Left lung (tissue), 4 donors: ENCODE measurements at regions not wholly inside any gene's neighbourhood (a gene's known extent, or its start where the extent isn't known, plus 50 kb on each side); places are given as distances from the start of the nearest gene placed in this dataset.

ENCODE experiments used
- ATAC-seq: fragments of 200-7000 bp; cut with Tn5 transposase; one replicate; pipeline ENCODE4 v1.9.1; 2020; ENCODE audit warnings: moderate library complexity
- DNase-seq, 4 donors: peaks; one replicate each; pipeline ENCODE4 v3.0.0-alpha.2; 2013 to 2020
- H3K27ac ChIP-seq, 2 donors: fragments of 200-600 bp; sonication (generic) in 1 of 2; one replicate each; pipeline versions ENCODE4 v1.5.0 to v1.8.0; 2020 to 2021
- H3K27me3 ChIP-seq, 2 donors: fragments of 200-600 bp; sonication (generic) in 1 of 2; one replicate each; pipeline versions ENCODE4 v1.5.0 to v1.8.0; 2020 to 2021
- H3K36me3 ChIP-seq, 2 donors: fragments of 200-600 bp; sonication (generic) in 1 of 2; one replicate each; pipeline versions ENCODE4 v1.5.0 to v1.8.0; 2020 to 2021
- H3K4me1 ChIP-seq, 2 donors: fragments of 200-600 bp; one replicate each; pipeline ENCODE4 v1.8.0; 2021
- H3K4me3 ChIP-seq, 2 donors: fragments of 200-600 bp; sonication (generic) in 1 of 2; one replicate each; pipeline versions ENCODE4 v1.5.0 to v1.8.0; 2020 to 2021; ENCODE audit warnings: mild to moderate bottlenecking in 1 of 2
- H3K9me3 ChIP-seq, 2 donors: fragments of 200-600 bp; sonication (generic) in 1 of 2; one replicate each; pipeline versions ENCODE4 v1.5.0 to v1.8.0; 2020 to 2021
- CTCF ChIP-seq, 2 donors: fragments of 200-600 bp; sonication (generic) in 1 of 2; IDR thresholded peaks; one replicate each; pipeline versions ENCODE4 v1.5.0 to v1.8.0; 2021; ENCODE audit warnings: antibody characterized with exemption in 2 of 2
- intact Hi-C, 2 donors: fragments of 100-400 bp; cut with DNase I; formaldehyde crosslinking; loops; one replicate each; pipeline versions ENCODE4 v1.11.2 to v1.14.2; 2022
- donor health status: DM: no; HTN: yes; CAD: no.
- donor health status: DM: no; HTN: no; CAD: no.

GRCh38 chr7:80063834-80064233 lies 70.8 kb upstream of the GNAI1 start:
- Histone ChIP-seq H3K4me1 (no peaks in the 10 kb centered on the region), H3K27me3 (no peaks in the 10 kb centered on the region), H3K27ac (no peak overlapping the region), H3K9me3 (peaks cover 0 to 9% of the 10 kb centered on the region in 2 donors), H3K4me3 (no peak overlapping the region), H3K36me3 (no peaks in the 10 kb centered on the region)
- no peak for TF ChIP-seq CTCF (IDR thresholded peaks at IDR 0.05)
- no peak for ATAC-seq
- intact Hi-C loops, result loop anchor here in 1 of 2 donors (10.0 kb wide), 1 partner anchor 331 kb away; no protein-coding TSS in a partner anchor
- peak in 1 of 4 donors; percentile 40 for DNase-seq

GRCh38 chr7:80060218-80060806 lies 74.3 kb upstream of the GNAI1 start:
- Histone ChIP-seq H3K36me3 (no peaks in the 10 kb centered on the region), H3K27ac (no peak overlapping the region), H3K4me1 (no peaks in the 10 kb centered on the region), H3K27me3 (no peaks in the 10 kb centered on the region), H3K4me3 (no peak overlapping the region), H3K9me3 (no peaks in the 10 kb centered on the region)
- ATAC-seq (peak; percentile 60), DNase-seq (peak in 2 of 4 donors; percentile 51 to 71)
- intact Hi-C loops, result loop anchor here in 1 of 2 donors (10.0 kb wide), 1 partner anchor 334 kb away; no protein-coding TSS in a partner anchor
- TF ChIP-seq CTCF (IDR thresholded peaks at IDR 0.05), result peak; percentile 30 to 44

- Histone ChIP-seq H3K9me3 (no peaks in the 10 kb centered on the region), H3K27ac (no peak overlapping the region), H3K4me1 (no peaks in the 10 kb centered on the region), H3K4me3 (no peak overlapping the region), H3K36me3 (no peaks in the 10 kb centered on the region), H3K27me3 (no peaks in the 10 kb centered on the region)
- TF ChIP-seq CTCF (IDR thresholded peaks at IDR 0.05), result no peak
- no peak for DNase-seq
- intact Hi-C loops, result no loop called here
- ATAC-seq, result no peak
Measured at GRCh38 chr7:80057488-80057887, 77.1 kb upstream of the GNAI1 start.

GRCh38 chr7:80054356-80054755 lies 80.3 kb upstream of the GNAI1 start:
- TF ChIP-seq CTCF (IDR thresholded peaks at IDR 0.05), result no peak
- Histone ChIP-seq H3K9me3 (no peaks in the 10 kb centered on the region), H3K27ac (no peak overlapping the region), H3K4me3 (no peak overlapping the region), H3K27me3 (no peaks in the 10 kb centered on the region), H3K36me3 (no peaks in the 10 kb centered on the region), H3K4me1 (no peaks in the 10 kb centered on the region)
- ATAC-seq, result no peak
- no peak for DNase-seq
- intact Hi-C loops, result no loop called here

- Histone ChIP-seq H3K4me3 (no peak overlapping the region), H3K9me3 (no peaks in the 10 kb centered on the region), H3K27ac (no peak overlapping the region), H3K27me3 (no peaks in the 10 kb centered on the region), H3K4me1 (no peaks in the 10 kb centered on the region), H3K36me3 (no peaks in the 10 kb centered on the region)
- DNase-seq, result no peak
- no peak for ATAC-seq
- TF ChIP-seq CTCF (IDR thresholded peaks at IDR 0.05), result no peak
- intact Hi-C loops, result no loop called here
Measured at GRCh38 chr7:80053124-80053523, 81.5 kb upstream of the GNAI1 start.
